ENCODE measurements at regions not wholly inside any gene's neighbourhood (a gene's known extent, or its start where the extent isn't known, plus 50 kb on each side); places are given as distances from the start of the nearest gene placed in this dataset.

GRCh38 chr5:101163088-101163487 is 260.0 kb upstream of the ST8SIA4 start:
- CTCF ChIA-PET: no interaction called here
- Histone ChIP-seq H3K4me3 (ENCODE audit: low read depth in 2 of 2, low read length in 2 of 2) (no peak overlapping the region), H3K4me1 (ENCODE audit: control insufficient read depth, insufficient read depth, low read length) (no peaks in the 10 kb centered on the region), H3K36me3 (ENCODE audit: control insufficient read depth, insufficient read depth, low read length) (no peaks in the 10 kb centered on the region), H3K27ac (ENCODE audit: low read length) (no peak overlapping the region), H3K9me3 (ENCODE audit: control insufficient read depth, insufficient read depth, low read depth, low read length) (no peaks in the 10 kb centered on the region), H3K27me3 (ENCODE audit: control insufficient read depth, insufficient read depth, low read length) (no peaks in the 10 kb centered on the region)
- ATAC-seq (no peak), DNase-seq (ENCODE audit: low read depth, low spot score) (no peak)
- BruUV-seq (replicated peaks): no TSS peak
- TF ChIP-seq POLR2AphosphoS5 (IDR thresholded peaks at IDR 0.05; ENCODE audit: low read depth, low read length) (no peak), REST (IDR thresholded peaks at IDR 0.05; ENCODE audit: insufficient read depth in 1 of 2, low read depth in 2 of 2, low read length in 1 of 2) (no peak), TCF7L2 (IDR thresholded peaks at IDR 0.05; ENCODE audit: low read depth, low read length) (no peak), SIN3A (IDR thresholded peaks at IDR 0.05; ENCODE audit: borderline replicate concordance, insufficient read depth, low read depth, low read length) (no peak)
- intact Hi-C loops (cut with micrococcal nuclease; ENCODE audit: unreplicated experiment) (no loop called here), in situ Hi-C loops (cut with HindIII; ENCODE audit: low pct_unique_long_range_greater_than_20kb, low sequenced_read_pairs) (no loop called here)
- POLR2A ChIA-PET: no interaction called here

GRCh38 chr5:101160002-101160401 is 256.9 kb upstream of the ST8SIA4 start:
- Histone ChIP-seq H3K36me3 (ENCODE audit: control insufficient read depth, insufficient read depth, low read length) (no peaks in the 10 kb centered on the region), H3K9me3 (ENCODE audit: control insufficient read depth, insufficient read depth, low read depth, low read length) (0 out of 2 replicates have a peak, but pooled peaks cover 4% of the 10 kb centered on the region), H3K27ac (ENCODE audit: low read length) (no peak overlapping the region), H3K27me3 (ENCODE audit: control insufficient read depth, insufficient read depth, low read length) (no peaks in the 10 kb centered on the region), H3K4me3 (ENCODE audit: low read depth in 2 of 2, low read length in 2 of 2) (no peak overlapping the region), H3K4me1 (ENCODE audit: control insufficient read depth, insufficient read depth, low read length) (no peaks in the 10 kb centered on the region)
- POLR2A ChIA-PET: no interaction called here
- BruUV-seq (replicated peaks): no TSS peak
- no peak for DNase-seq (ENCODE audit: low read depth, low spot score)
- TF ChIP-seq CTCF (IDR thresholded peaks at IDR 0.05): no peak
- no peak for TF ChIP-seq POLR2AphosphoS5 (IDR thresholded peaks at IDR 0.05; ENCODE audit: low read depth, low read length)
- no peak for TF ChIP-seq TCF7L2 (IDR thresholded peaks at IDR 0.05; ENCODE audit: low read depth, low read length)
- TF ChIP-seq SIN3A (IDR thresholded peaks at IDR 0.05; ENCODE audit: borderline replicate concordance, insufficient read depth, low read depth, low read length): no peak
- no peak for TF ChIP-seq REST (IDR thresholded peaks at IDR 0.05; ENCODE audit: insufficient read depth in 1 of 2, low read depth in 2 of 2, low read length in 1 of 2)
- ATAC-seq: no peak
- CTCF ChIA-PET: no interaction called here
- in situ Hi-C loops (cut with HindIII; ENCODE audit: low pct_unique_long_range_greater_than_20kb, low sequenced_read_pairs): no loop called here
- intact Hi-C loops (cut with micrococcal nuclease; ENCODE audit: unreplicated experiment): no loop called here
